Spleen (tissue), 11 donors: ENCODE measurements at regions not wholly inside any gene's neighbourhood (a gene's known extent, or its start where the extent isn't known, plus 50 kb on each side); places are given as distances from the start of the nearest gene placed in this dataset.

Source experiments
- DNase-seq: peaks from one replicate; pipeline ENCODE4 v3.0.0-alpha.2; 2020
- H3K27ac ChIP-seq, 8 donors: fragments of 200-600 bp; sonication (generic) in 7 of 8; 1 replicate in 4 of 8; 2 replicates in 4 of 8; pipeline versions ENCODE4 v1.5.0 to v1.8.0; 2016 to 2021; ENCODE audit warnings: inconsistent platforms in 4 of 8, mild to moderate bottlenecking in 4 of 8, moderate library complexity in 1 of 8
- H3K27me3 ChIP-seq, 7 donors: fragments of 200-600 bp; sonication (generic) in 6 of 7; replicated peaks in 1 of 7; 1 replicate in 4 of 7; 2 replicates in 3 of 7; pipeline versions ENCODE4 v1.5.0 to v1.8.0; 2016 to 2021; ENCODE audit warnings: inconsistent platforms in 3 of 7, mild to moderate bottlenecking in 1 of 7
- H3K36me3 ChIP-seq, 6 donors: fragments of 200-600 bp; sonication (generic) in 5 of 6; 1 replicate in 4 of 6; 2 replicates in 2 of 6; pipeline versions ENCODE4 v1.5.0 to v1.8.0; 2016 to 2021; ENCODE audit warnings: inconsistent platforms in 2 of 6
- H3K4me1 ChIP-seq, 6 donors: fragments of 200-600 bp; sonication (generic) in 5 of 6; 1 replicate in 3 of 6; 2 replicates in 3 of 6; pipeline versions ENCODE4 v1.5.0 to v1.8.0; 2016 to 2021; ENCODE audit warnings: inconsistent platforms in 3 of 6
- H3K4me3 ChIP-seq, 8 donors: fragments of 200-600 bp; sonication (generic) in 7 of 8; 1 replicate in 4 of 8; 2 replicates in 4 of 8; pipeline versions ENCODE4 v1.5.0 to v1.8.0; 2016 to 2021; ENCODE audit warnings: inconsistent platforms in 4 of 8, mild to moderate bottlenecking in 4 of 8, moderate library complexity in 2 of 8
- H3K9me3 ChIP-seq, 8 donors: fragments of 200-600 bp; sonication (generic) in 7 of 8; 1 replicate in 4 of 8; 2 replicates in 4 of 8; pipeline versions ENCODE4 v1.5.0 to v1.8.0; 2016 to 2021; ENCODE audit warnings: inconsistent platforms in 4 of 8
- CTCF ChIP-seq, 11 experiments: fragments of 200-600 bp in 7 of 11; fragments of 450-650 bp in 4 of 11; sonication (generic) in 4 of 11; IDR thresholded peaks in 8 of 11; conservative IDR thresholded peaks in 3 of 11; 1 replicate in 7 of 11; 2 replicates in 4 of 11; pipeline versions ENCODE4 v1.4.0 to v1.8.0; 2016 to 2021; ENCODE audit warnings: antibody characterized with exemption in 11 of 11, inconsistent platforms in 4 of 11, mild to moderate bottlenecking in 1 of 11
- POLR2A ChIP-seq, 3 donors: fragments of 450-650 bp; IDR thresholded peaks; one replicate each; pipeline ENCODE4 v1.5.1; 2017; ENCODE audit warnings: antibody characterized with exemption in 3 of 3, mild to moderate bottlenecking in 1 of 3
- POLR2AphosphoS5 ChIP-seq, 3 donors: sonication (generic); formaldehyde crosslinking; IDR thresholded peaks; one replicate each; pipeline ENCODE4 v1.5.1; 2017; ENCODE audit warnings: antibody characterized with exemption in 3 of 3
- WGBS, 5 donors: extraction: QIAGEN DNeasy Blood & Tissue Kit in 3 of 5; methylation state at CpG; one replicate each; pipeline versions ENCODE4 v1.1.5 to v1.1.7; 2013 to 2018; 5-methylcytosine and 5-hydroxymethylcytosine counted together
- intact Hi-C: fragments of 100-400 bp; cut with DNase I; formaldehyde crosslinking; loops from one replicate; pipeline ENCODE4 v1.15.0; 2023; ENCODE audit warnings: low total_unique reads
- donor health status: healthy with polysubstance abuse.
- donor health status: DM: no; HTN: no; CAD: no; lungs with moderate emphysema.
- donor health status: DM: no; HTN: no; CAD: no.
- donor health status: Bipolar disorder and iron deficiency.
- donor health status: healthy.
- donor health status: DM: no; HTN: no; CAD: no.
- donor health status: DM: yes; HTN: yes; CAD: no.

- no peak for TF ChIP-seq POLR2A (IDR thresholded peaks at IDR 0.05)
- TF ChIP-seq CTCF (IDR thresholded peaks at IDR 0.05 in 8 of 11, conservative IDR thresholded peaks at IDR 0.05 in 3 of 11), result no peak
- TF ChIP-seq POLR2AphosphoS5 (IDR thresholded peaks at IDR 0.05), result no peak
- WGBS, 5 donors, result 71 to 91% (median 81%) methylated on average over 2 of the region's 2 CpGs
- no peaks in the 10 kb centered on the region for H3K36me3 ChIP-seq
- no peaks in the 10 kb centered on the region for H3K27me3 ChIP-seq
- no peaks in the 10 kb centered on the region for H3K9me3 ChIP-seq
- H3K4me3 ChIP-seq, result no peak overlapping the region
- intact Hi-C loops, result no loop called here
- H3K4me1 ChIP-seq, result no peaks in the 10 kb centered on the region
- no peak overlapping the region for H3K27ac ChIP-seq
- DNase-seq, result no peak
Measured at GRCh38 chr3:23146163-23146562, 57.0 kb upstream of the UBE2E2 start.

GRCh38 chr3:23152989-23153388, 50.1 kb upstream of the UBE2E2 start:
- no peak for DNase-seq
- Histone ChIP-seq H3K9me3 (peaks cover 0 to 11% (median 3%) of the 10 kb centered on the region in 8 donors), H3K4me3 (no peak overlapping the region), H3K27ac (no peak overlapping the region), H3K27me3 (no peaks in the 10 kb centered on the region), H3K36me3 (no peaks in the 10 kb centered on the region), H3K4me1 (no peaks in the 10 kb centered on the region)
- intact Hi-C loops, result no loop called here
- no peak for TF ChIP-seq POLR2A (IDR thresholded peaks at IDR 0.05)
- TF ChIP-seq POLR2AphosphoS5 (IDR thresholded peaks at IDR 0.05), result no peak
- no peak for TF ChIP-seq CTCF (IDR thresholded peaks at IDR 0.05 in 8 of 11, conservative IDR thresholded peaks at IDR 0.05 in 3 of 11)
